ENCODE measurements at regions not wholly inside any gene's neighbourhood (a gene's known extent, or its start where the extent isn't known, plus 50 kb on each side); places are given as distances from the start of the nearest gene placed in this dataset.

GRCh38 chr9:75229605-75230332 is 141.5 kb downstream of the OSTF1 start:
- DNase-seq (ENCODE audit: low spot score): peak; percentile 12
- peaks cover 25% of the 10 kb centered on the region for H3K36me3 Mint-ChIP-seq (ENCODE audit: low read depth)
- ATAC-seq: no peak; the same call in 2 of the 3 replicates
- Histone ChIP-seq H3K27me3 (ENCODE audit: insufficient read depth) (no peaks in the 10 kb centered on the region), H4K20me1 (replicated peaks; ENCODE audit: insufficient read depth) (no peaks in the 10 kb centered on the region), H3K79me2 (replicated peaks; ENCODE audit: insufficient read depth) (no peaks in the 10 kb centered on the region), H3K9me2 (ENCODE audit: insufficient read depth) (no peaks in the 10 kb centered on the region), H3F3A (replicated peaks; ENCODE audit: low read depth) (no peaks in the 10 kb centered on the region), H3K4me3 (no peak overlapping the region), H3K4me2 (no peak overlapping the region), H2AFZ (peak overlapping the region; percentile 10; the same call in 1 of the 2 replicates), H3K36me3 (ENCODE audit: insufficient read depth) (0 out of 2 replicates have a peak, but pooled peaks cover 9% of the 10 kb centered on the region), H3K4me1 (ENCODE audit: insufficient read depth) (no peaks in the 10 kb centered on the region), H3K27ac (ENCODE audit: low read depth) (no peak overlapping the region)
- H3K27ac Mint-ChIP-seq: peak overlapping the region; percentile 85
- H3K27me3 Mint-ChIP-seq (ENCODE audit: insufficient read depth, low read depth, poor library complexity): peaks cover 4% of the 10 kb centered on the region
- TF ChIP-seq, protein P1, sequence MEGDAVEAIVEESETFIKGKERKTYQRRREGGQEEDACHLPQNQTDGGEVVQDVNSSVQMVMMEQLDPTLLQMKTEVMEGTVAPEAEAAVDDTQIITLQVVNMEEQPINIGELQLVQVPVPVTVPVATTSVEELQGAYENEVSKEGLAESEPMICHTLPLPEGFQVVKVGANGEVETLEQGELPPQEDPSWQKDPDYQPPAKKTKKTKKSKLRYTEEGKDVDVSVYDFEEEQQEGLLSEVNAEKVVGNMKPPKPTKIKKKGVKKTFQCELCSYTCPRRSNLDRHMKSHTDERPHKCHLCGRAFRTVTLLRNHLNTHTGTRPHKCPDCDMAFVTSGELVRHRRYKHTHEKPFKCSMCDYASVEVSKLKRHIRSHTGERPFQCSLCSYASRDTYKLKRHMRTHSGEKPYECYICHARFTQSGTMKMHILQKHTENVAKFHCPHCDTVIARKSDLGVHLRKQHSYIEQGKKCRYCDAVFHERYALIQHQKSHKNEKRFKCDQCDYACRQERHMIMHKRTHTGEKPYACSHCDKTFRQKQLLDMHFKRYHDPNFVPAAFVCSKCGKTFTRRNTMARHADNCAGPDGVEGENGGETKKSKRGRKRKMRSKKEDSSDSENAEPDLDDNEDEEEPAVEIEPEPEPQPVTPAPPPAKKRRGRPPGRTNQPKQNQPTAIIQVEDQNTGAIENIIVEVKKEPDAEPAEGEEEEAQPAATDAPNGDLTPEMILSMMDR (conservative IDR thresholded peaks at IDR 0.05; ENCODE audit: low read depth in 2 of 2): 0 out of 4 replicates have a peak, but pooled peaks of 1 of the 2 experiments have one; percentile 8
- no peak for TF ChIP-seq JUNB (IDR thresholded peaks at IDR 0.05; ENCODE audit: unreplicated experiment)
- TF ChIP-seq EZH2 (IDR thresholded peaks at IDR 0.05; ENCODE audit: low read depth, unreplicated experiment): no peak
- no peak for TF ChIP-seq STAT1 (IDR thresholded peaks at IDR 0.05; ENCODE audit: unreplicated experiment)
- no peak for TF ChIP-seq ZNF114 (CRISPR knock-in tag; IDR thresholded peaks at IDR 0.05)
- TF ChIP-seq NANOG (IDR thresholded peaks at IDR 0.05; ENCODE audit: borderline replicate concordance): no peak
- TF ChIP-seq ZNF331 (CRISPR knock-in tag; IDR thresholded peaks at IDR 0.05; ENCODE audit: low read depth): no peak
- no peak for TF ChIP-seq ZNF462 (CRISPR knock-in tag; IDR thresholded peaks at IDR 0.05)
- H3K4me3 Mint-ChIP-seq: no peak overlapping the region
- peaks cover 3% of the 10 kb centered on the region; the same call in 1 of the 3 replicates for H3K4me1 Mint-ChIP-seq
- peaks cover 34% of the 10 kb centered on the region for H3K9me3 Mint-ChIP-seq
